HAP-1 (cell line): ENCODE measurements at regions not wholly inside any gene's neighbourhood (a gene's known extent, or its start where the extent isn't known, plus 50 kb on each side); places are given as distances from the start of the nearest gene placed in this dataset.

Experiments used
- DNase-seq, 2 experiments: peaks; one replicate each; pipeline ENCODE4 v3.0.0-alpha.2; 2016 to 2020; ENCODE audit warnings: low spot score in 2 of 2
- H3K27me3 ChIP-seq: fragments of 250-450 bp; sonication (Bioruptor Pico); 2 replicates; pipeline ENCODE4 v1.5.1; 2020; ENCODE audit warnings: low read depth, mild to moderate bottlenecking, moderate library complexity
- H3K36me3 ChIP-seq: fragments of 250-450 bp; sonication (Bioruptor Pico); replicated peaks from 2 replicates; pipeline ENCODE4 v1.5.1; 2020; ENCODE audit warnings: mild to moderate bottlenecking
- H3K4me1 ChIP-seq: fragments of 250-450 bp; sonication (Bioruptor Pico); 2 replicates; pipeline ENCODE4 v1.5.1; 2020; ENCODE audit warnings: mild to moderate bottlenecking
- H3K4me3 ChIP-seq: fragments of 250-450 bp; sonication (Bioruptor Pico); 2 replicates; pipeline ENCODE4 v1.5.1; 2020; ENCODE audit warnings: mild to moderate bottlenecking, moderate library complexity
- H3K9me3 ChIP-seq: fragments of 250-450 bp; sonication (Bioruptor Pico); 2 replicates; pipeline ENCODE4 v1.5.1; 2020; ENCODE audit warnings: mild to moderate bottlenecking, moderate library complexity
- in situ Hi-C: fragments of 300-500 bp; cut with MboI; formaldehyde crosslinking; loops from 3 replicates; pipeline ENCODE4 v1.14.3; 2020; ENCODE audit warnings: low sequenced_read_pairs, inconsistent platforms, mixed read lengths

- no peaks in the 10 kb centered on the region for H3K27me3 ChIP-seq
- DNase-seq = no peak
- no peaks in the 10 kb centered on the region for H3K36me3 ChIP-seq
- in situ Hi-C loops = no loop called here
- H3K4me1 ChIP-seq = no peaks in the 10 kb centered on the region
- no peaks in the 10 kb centered on the region for H3K9me3 ChIP-seq
- no peak overlapping the region for H3K4me3 ChIP-seq
These were observed 428.3 kb downstream of the BTBD3 start for GRCh38 chr20:12345978-12346377.

DNA sequence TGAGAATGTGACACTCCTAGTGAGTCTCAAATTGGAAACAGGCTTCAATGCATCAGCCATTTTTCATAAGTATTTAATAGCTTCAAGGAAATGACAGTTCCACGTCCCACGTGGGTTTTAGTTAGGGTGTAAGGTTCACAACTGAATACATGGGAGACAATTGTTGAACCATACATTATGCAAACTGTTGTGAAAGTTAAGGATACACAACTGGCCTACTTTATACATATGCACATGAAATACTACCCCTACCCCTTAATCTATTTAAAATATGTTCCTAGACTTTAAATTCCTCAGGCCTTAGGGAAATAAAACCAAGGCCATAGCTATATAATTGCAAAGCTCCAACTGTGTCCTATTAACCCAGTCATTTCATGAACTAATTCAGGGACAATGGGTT lies 436.1 kb downstream of the BTBD3 start:
- in situ Hi-C loops = no loop called here
- H3K27me3 ChIP-seq = no peaks in the 10 kb centered on the region
- no peaks in the 10 kb centered on the region for H3K9me3 ChIP-seq
- no peak overlapping the region for H3K4me3 ChIP-seq
- no peak for DNase-seq
- H3K4me1 ChIP-seq = no peaks in the 10 kb centered on the region
- H3K36me3 ChIP-seq = no peaks in the 10 kb centered on the region

DNA sequence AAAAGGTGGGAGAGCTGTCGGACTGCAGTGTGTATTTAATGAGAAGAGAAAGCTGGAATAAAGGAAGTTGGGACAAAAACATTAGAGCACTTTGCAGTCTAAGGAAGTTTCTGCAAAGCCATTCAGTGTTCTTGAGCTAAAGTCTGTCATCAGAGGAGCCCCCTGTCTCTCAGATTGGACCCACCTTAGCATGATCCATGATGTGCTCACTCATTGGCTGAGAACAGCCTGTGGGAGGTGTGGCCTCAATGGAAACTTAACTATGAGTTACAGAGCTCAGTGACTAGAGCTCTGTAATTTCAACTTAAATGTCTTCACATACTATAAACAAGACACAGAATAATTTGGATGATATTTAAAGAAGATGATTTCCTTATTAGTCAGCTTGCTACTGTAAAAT lies 437.0 kb downstream of the BTBD3 start:
- Histone ChIP-seq H3K4me1 (no peaks in the 10 kb centered on the region), H3K4me3 (no peak overlapping the region), H3K36me3 (no peaks in the 10 kb centered on the region), H3K9me3 (no peaks in the 10 kb centered on the region), H3K27me3 (no peaks in the 10 kb centered on the region)
- in situ Hi-C loops = no loop called here
- DNase-seq = no peak

- no peaks in the 10 kb centered on the region for H3K27me3 ChIP-seq
- no peaks in the 10 kb centered on the region for H3K9me3 ChIP-seq
- no peak for DNase-seq
- in situ Hi-C loops = no loop called here
- no peaks in the 10 kb centered on the region for H3K36me3 ChIP-seq
- H3K4me3 ChIP-seq = no peak overlapping the region
- H3K4me1 ChIP-seq = no peaks in the 10 kb centered on the region
These were observed 437.5 kb downstream of the BTBD3 start for GRCh38 chr20:12355185-12355584.

GRCh38 chr20:12358006-12358654 lies 440.4 kb downstream of the BTBD3 start:
- in situ Hi-C loops = no loop called here
- no peak overlapping the region for H3K4me3 ChIP-seq
- no peaks in the 10 kb centered on the region for H3K27me3 ChIP-seq
- no peak for DNase-seq
- no peaks in the 10 kb centered on the region for H3K9me3 ChIP-seq
- no peaks in the 10 kb centered on the region for H3K4me1 ChIP-seq
- no peaks in the 10 kb centered on the region for H3K36me3 ChIP-seq

- Histone ChIP-seq H3K36me3 (no peaks in the 10 kb centered on the region), H3K9me3 (no peaks in the 10 kb centered on the region), H3K4me3 (no peak overlapping the region), H3K27me3 (no peaks in the 10 kb centered on the region), H3K4me1 (no peaks in the 10 kb centered on the region)
- in situ Hi-C loops = no loop called here
- DNase-seq = no peak
These were observed 440.9 kb downstream of the BTBD3 start for GRCh38 chr20:12358655-12359009.

GRCh38 chr20:12371990-12372389 lies 454.3 kb downstream of the BTBD3 start:
- Histone ChIP-seq H3K9me3 (no peaks in the 10 kb centered on the region), H3K4me3 (no peak overlapping the region), H3K36me3 (no peaks in the 10 kb centered on the region), H3K27me3 (no peaks in the 10 kb centered on the region), H3K4me1 (no peaks in the 10 kb centered on the region)
- no peak for DNase-seq
- in situ Hi-C loops = no loop called here

- Histone ChIP-seq H3K9me3 (no peaks in the 10 kb centered on the region), H3K4me3 (no peak overlapping the region), H3K36me3 (no peaks in the 10 kb centered on the region), H3K27me3 (no peaks in the 10 kb centered on the region), H3K4me1 (no peaks in the 10 kb centered on the region)
- in situ Hi-C loops = no loop called here
- no peak for DNase-seq
These were observed 454.9 kb downstream of the BTBD3 start for GRCh38 chr20:12372557-12372956.

DNA sequence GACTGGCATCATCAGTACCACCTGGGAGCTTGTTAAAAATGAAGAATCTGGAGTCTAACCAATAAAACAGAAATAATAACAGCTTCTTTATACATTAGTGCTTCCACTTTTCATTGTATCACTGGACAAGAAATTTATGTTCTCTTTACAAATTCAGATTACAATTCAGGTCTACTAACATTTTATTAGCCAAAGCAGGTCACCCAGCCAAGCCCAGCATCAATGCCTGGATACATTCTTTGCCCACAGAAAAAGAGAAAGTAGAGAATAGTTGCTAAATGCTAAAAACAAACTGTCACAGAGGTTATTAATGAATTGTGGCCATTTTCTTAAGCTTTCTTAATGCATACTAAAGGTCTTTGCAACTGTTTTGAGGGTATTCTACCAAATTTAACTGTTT lies 458.3 kb downstream of the BTBD3 start:
- no peaks in the 10 kb centered on the region for H3K27me3 ChIP-seq
- no peaks in the 10 kb centered on the region for H3K9me3 ChIP-seq
- in situ Hi-C loops = no loop called here
- H3K36me3 ChIP-seq = no peaks in the 10 kb centered on the region
- no peak overlapping the region for H3K4me3 ChIP-seq
- DNase-seq = no peak
- no peaks in the 10 kb centered on the region for H3K4me1 ChIP-seq

GRCh38 chr20:12383821-12384220 lies 466.1 kb downstream of the BTBD3 start:
- H3K9me3 ChIP-seq = no peaks in the 10 kb centered on the region
- in situ Hi-C loops = no loop called here
- no peaks in the 10 kb centered on the region for H3K27me3 ChIP-seq
- no peak for DNase-seq
- H3K4me1 ChIP-seq = no peaks in the 10 kb centered on the region
- H3K36me3 ChIP-seq = no peaks in the 10 kb centered on the region
- no peak overlapping the region for H3K4me3 ChIP-seq

- Histone ChIP-seq H3K36me3 (no peaks in the 10 kb centered on the region), H3K27me3 (no peaks in the 10 kb centered on the region), H3K4me1 (no peaks in the 10 kb centered on the region), H3K9me3 (no peaks in the 10 kb centered on the region), H3K4me3 (no peak overlapping the region)
- in situ Hi-C loops = no loop called here
- DNase-seq = no peak
These were observed 469.1 kb downstream of the BTBD3 start for GRCh38 chr20:12386821-12387220.

GRCh38 chr20:12391099-12391498 lies 473.4 kb downstream of the BTBD3 start:
- no peaks in the 10 kb centered on the region for H3K36me3 ChIP-seq
- H3K4me1 ChIP-seq = no peaks in the 10 kb centered on the region
- in situ Hi-C loops = no loop called here
- H3K4me3 ChIP-seq = no peak overlapping the region
- no peaks in the 10 kb centered on the region for H3K27me3 ChIP-seq
- DNase-seq = no peak
- H3K9me3 ChIP-seq = no peaks in the 10 kb centered on the region

DNA sequence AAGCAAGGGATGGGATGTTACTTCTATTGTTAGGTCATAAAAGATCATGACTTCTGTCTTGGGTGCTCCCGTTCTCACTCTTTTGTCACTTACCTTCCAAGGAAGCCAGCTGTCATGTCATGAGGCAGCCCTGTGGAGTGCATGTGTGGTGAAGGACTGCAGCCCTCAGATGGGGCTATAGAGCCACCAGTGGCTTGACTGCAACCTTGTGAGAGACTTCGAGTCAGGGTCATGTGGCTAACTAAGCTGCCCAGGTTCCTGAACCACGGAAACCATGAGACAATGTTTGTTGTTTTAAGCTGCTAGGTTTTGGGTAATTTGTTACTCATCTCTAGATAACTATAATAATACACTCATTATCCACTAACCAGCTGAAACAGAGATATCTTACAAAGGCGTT lies 477.1 kb downstream of the BTBD3 start:
- no peaks in the 10 kb centered on the region for H3K9me3 ChIP-seq
- no peak for DNase-seq
- H3K4me3 ChIP-seq = no peak overlapping the region
- in situ Hi-C loops = no loop called here
- H3K27me3 ChIP-seq = no peaks in the 10 kb centered on the region
- no peaks in the 10 kb centered on the region for H3K4me1 ChIP-seq
- H3K36me3 ChIP-seq = no peaks in the 10 kb centered on the region

GRCh38 chr20:12395353-12395752 lies 477.7 kb downstream of the BTBD3 start:
- Histone ChIP-seq H3K36me3 (no peaks in the 10 kb centered on the region), H3K9me3 (no peaks in the 10 kb centered on the region), H3K4me3 (no peak overlapping the region), H3K4me1 (no peaks in the 10 kb centered on the region), H3K27me3 (no peaks in the 10 kb centered on the region)
- no peak for DNase-seq
- in situ Hi-C loops = no loop called here

DNA sequence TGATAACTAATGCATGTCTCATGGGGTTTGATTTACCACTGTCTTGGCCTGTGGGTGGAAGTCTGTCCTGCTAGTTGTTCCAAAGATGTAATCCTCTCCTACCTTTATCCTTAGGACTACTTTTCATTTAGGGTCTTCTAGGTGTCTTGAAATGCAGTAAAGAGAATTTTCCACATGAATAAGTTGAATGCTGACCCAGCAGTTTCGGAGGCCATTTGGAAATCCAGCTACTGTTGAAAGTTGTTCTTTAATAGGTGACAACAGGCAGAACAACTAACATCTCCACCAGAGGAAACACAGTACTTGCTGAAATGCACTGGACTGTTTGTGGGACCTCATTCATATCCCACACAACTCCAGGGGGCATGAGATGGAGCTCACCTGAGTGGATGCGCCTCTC lies 478.1 kb downstream of the BTBD3 start:
- H3K9me3 ChIP-seq = no peaks in the 10 kb centered on the region
- H3K36me3 ChIP-seq = no peaks in the 10 kb centered on the region

More for the DNA sequence above, 478.1 kb downstream of the BTBD3 start:
- no peaks in the 10 kb centered on the region for H3K27me3 ChIP-seq
- in situ Hi-C loops = no loop called here
- no peaks in the 10 kb centered on the region for H3K4me1 ChIP-seq
- DNase-seq = no peak
- H3K4me3 ChIP-seq = no peak overlapping the region
